ENCODE measurements at regions not wholly inside any gene's neighbourhood (a gene's known extent, or its start where the extent isn't known, plus 50 kb on each side); places are given as distances from the start of the nearest gene placed in this dataset.

- TF ChIP-seq, protein P1, sequence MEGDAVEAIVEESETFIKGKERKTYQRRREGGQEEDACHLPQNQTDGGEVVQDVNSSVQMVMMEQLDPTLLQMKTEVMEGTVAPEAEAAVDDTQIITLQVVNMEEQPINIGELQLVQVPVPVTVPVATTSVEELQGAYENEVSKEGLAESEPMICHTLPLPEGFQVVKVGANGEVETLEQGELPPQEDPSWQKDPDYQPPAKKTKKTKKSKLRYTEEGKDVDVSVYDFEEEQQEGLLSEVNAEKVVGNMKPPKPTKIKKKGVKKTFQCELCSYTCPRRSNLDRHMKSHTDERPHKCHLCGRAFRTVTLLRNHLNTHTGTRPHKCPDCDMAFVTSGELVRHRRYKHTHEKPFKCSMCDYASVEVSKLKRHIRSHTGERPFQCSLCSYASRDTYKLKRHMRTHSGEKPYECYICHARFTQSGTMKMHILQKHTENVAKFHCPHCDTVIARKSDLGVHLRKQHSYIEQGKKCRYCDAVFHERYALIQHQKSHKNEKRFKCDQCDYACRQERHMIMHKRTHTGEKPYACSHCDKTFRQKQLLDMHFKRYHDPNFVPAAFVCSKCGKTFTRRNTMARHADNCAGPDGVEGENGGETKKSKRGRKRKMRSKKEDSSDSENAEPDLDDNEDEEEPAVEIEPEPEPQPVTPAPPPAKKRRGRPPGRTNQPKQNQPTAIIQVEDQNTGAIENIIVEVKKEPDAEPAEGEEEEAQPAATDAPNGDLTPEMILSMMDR (IDR thresholded peaks at IDR 0.05 in 8 of 11, conservative IDR thresholded peaks at IDR 0.05 in 3 of 11): no peak
- TF ChIP-seq POLR2A (IDR thresholded peaks at IDR 0.05) (no peak), POLR2AphosphoS5 (IDR thresholded peaks at IDR 0.05) (no peak)
Observed at GRCh38 chr3:118675305-118675704, 359.3 kb downstream of the IGSF11 start.

Measured in spleen (tissue), 7 donors.